HEK293 (cell line): ENCODE measurements at regions not wholly inside any gene's neighbourhood (a gene's known extent, or its start where the extent isn't known, plus 50 kb on each side); places are given as distances from the start of the nearest gene placed in this dataset.

Source experiments
- CTCF ChIA-PET: fragments of 350-600 bp; formaldehyde crosslinking; extraction: SDS; loops from one replicate; lab custom pipeline; 2021; ENCODE audit warnings: antibody characterized with exemption; lab: Yijun Ruan, JAX
- POLR2A ChIA-PET: fragments of 300-600 bp; formaldehyde crosslinking; extraction: SDS; loops from one replicate; lab custom pipeline; 2020; ENCODE audit warnings: antibody characterized with exemption, inconsistent platforms; lab: Yijun Ruan, JAX
- H3K27ac ChIP-seq: fragments of 200-500 bp; sonication (Bioruptor generic); 2 replicates; pipeline ENCODE4 v1.5.1; 2014; ENCODE audit warnings: low read depth, low read length, control low read depth, inconsistent platforms; ENCODE audit errors: extremely low read depth
- H3K36me3 ChIP-seq, 2 experiments: fragments of 200-500 bp in 1 of 2; sonication (Bioruptor generic) in 1 of 2; 1 replicate in 1 of 2; 2 replicates in 1 of 2; pipeline ENCODE4 v1.5.1; 2014 to 2017; ENCODE audit warnings: inconsistent platforms in 2 of 2, low read length in 2 of 2; ENCODE audit not compliant: control insufficient read depth in 2 of 2, insufficient read depth in 1 of 2
- H3K4me1 ChIP-seq: fragments of 200-500 bp; sonication (Bioruptor generic); 2 replicates; pipeline ENCODE4 v1.5.1; 2014; ENCODE audit warnings: mild to moderate bottlenecking, low read length, inconsistent platforms; ENCODE audit not compliant: control insufficient read depth, insufficient read depth
- H3K4me3 ChIP-seq: 2 replicates; pipeline ENCODE4 v1.5.1; 2011; ENCODE audit warnings: low read depth, mild to moderate bottlenecking, control low read depth, low read length, moderate library complexity
- H3K9me3 ChIP-seq: fragments of 200-500 bp; sonication (Bioruptor generic); 2 replicates; pipeline ENCODE4 v1.5.1; 2014; ENCODE audit warnings: low read depth, low read length, inconsistent platforms; ENCODE audit not compliant: control insufficient read depth, insufficient read depth
- HOXA7 ChIP-seq: sonication (generic); formaldehyde crosslinking; IDR thresholded peaks from 2 replicates; pipeline ENCODE4 v1.8.1; 2022; ENCODE audit warnings: missing genetic modification reagents, borderline replicate concordance
- PATZ1 ChIP-seq: fragments of 450-650 bp; formaldehyde crosslinking; IDR thresholded peaks from 2 replicates; pipeline ENCODE4 v1.5.1; 2016; ENCODE audit warnings: missing biosample characterization, missing genetic modification characterization
- PBX3 ChIP-seq: sonication (generic); formaldehyde crosslinking; IDR thresholded peaks from 2 replicates; pipeline ENCODE4 v1.8.1; 2022; ENCODE audit warnings: mild to moderate bottlenecking, moderate library complexity, missing genetic modification reagents
- SP2 ChIP-seq: fragments of 450-650 bp; formaldehyde crosslinking; IDR thresholded peaks from 2 replicates; pipeline ENCODE4 v1.5.1; 2016; ENCODE audit warnings: missing biosample characterization, missing genetic modification characterization
- TCF7L2 ChIP-seq: IDR thresholded peaks from 2 replicates; pipeline ENCODE4 v1.6.1; 2011; ENCODE audit warnings: low read depth, mild to moderate bottlenecking, inconsistent platforms, low read length, moderate library complexity, borderline replicate concordance
- ZBTB1 ChIP-seq: fragments of 450-650 bp; formaldehyde crosslinking; IDR thresholded peaks from 2 replicates; pipeline ENCODE4 v1.5.1; 2016; ENCODE audit warnings: missing biosample characterization, missing genetic modification characterization
- ZBTB48 ChIP-seq: fragments of 450-650 bp; formaldehyde crosslinking; IDR thresholded peaks from 2 replicates; pipeline ENCODE4 v1.5.1; 2016; ENCODE audit warnings: missing biosample characterization, missing genetic modification characterization
- ZFP3 ChIP-seq: fragments of 450-650 bp; formaldehyde crosslinking; IDR thresholded peaks from 2 replicates; pipeline ENCODE4 v1.5.1; 2016; ENCODE audit warnings: low read depth, missing biosample characterization, missing genetic modification characterization
- ZNF138 ChIP-seq: fragments of 450-650 bp; formaldehyde crosslinking; IDR thresholded peaks from 2 replicates; pipeline ENCODE4 v1.5.1; 2016; ENCODE audit warnings: missing biosample characterization, missing genetic modification characterization, borderline replicate concordance
- ZNF223 ChIP-seq: fragments of 450-650 bp; formaldehyde crosslinking; IDR thresholded peaks from 2 replicates; pipeline ENCODE4 v1.5.1; 2016; ENCODE audit warnings: missing biosample characterization, missing genetic modification characterization
- ZNF239 ChIP-seq: fragments of 450-650 bp; formaldehyde crosslinking; IDR thresholded peaks from 2 replicates; pipeline ENCODE4 v1.5.1; 2016; ENCODE audit warnings: missing biosample characterization, missing genetic modification characterization
- ZNF24 ChIP-seq: fragments of 450-650 bp; formaldehyde crosslinking; IDR thresholded peaks from 2 replicates; pipeline ENCODE4 v1.5.1; 2016; ENCODE audit warnings: missing biosample characterization, missing genetic modification characterization
- ZNF391 ChIP-seq: fragments of 450-650 bp; formaldehyde crosslinking; IDR thresholded peaks from 2 replicates; pipeline ENCODE4 v1.5.1; 2016; ENCODE audit warnings: low read depth, missing biosample characterization, missing genetic modification characterization, borderline replicate concordance
- ZNF416 ChIP-seq: fragments of 450-650 bp; formaldehyde crosslinking; IDR thresholded peaks from 2 replicates; pipeline ENCODE4 v1.5.1; 2016; ENCODE audit warnings: missing biosample characterization, missing genetic modification characterization
- ZNF423 ChIP-seq: fragments of 450-650 bp; formaldehyde crosslinking; IDR thresholded peaks from 2 replicates; pipeline ENCODE4 v1.5.1; 2016; ENCODE audit warnings: missing biosample characterization, missing genetic modification characterization
- ZNF510 ChIP-seq: fragments of 450-650 bp; formaldehyde crosslinking; IDR thresholded peaks from 2 replicates; pipeline ENCODE4 v1.5.1; 2018; ENCODE audit warnings: mild to moderate bottlenecking, missing genetic modification characterization, missing biosample characterization; ENCODE audit not compliant: insufficient replicate concordance
- ZNF544 ChIP-seq: fragments of 450-650 bp; formaldehyde crosslinking; IDR thresholded peaks from 2 replicates; pipeline ENCODE4 v1.5.0; 2017; ENCODE audit warnings: missing biosample characterization, missing genetic modification characterization
- ZNF555 ChIP-seq: fragments of 450-650 bp; formaldehyde crosslinking; conservative IDR thresholded peaks from 2 replicates; pipeline ENCODE4 v1.5.1; 2017; ENCODE audit warnings: missing biosample characterization, mild to moderate bottlenecking, missing genetic modification characterization, inconsistent platforms
- ZNF670 ChIP-seq: fragments of 450-650 bp; formaldehyde crosslinking; IDR thresholded peaks from 2 replicates; pipeline ENCODE4 v1.5.1; 2016; ENCODE audit warnings: missing biosample characterization, missing genetic modification characterization, low read depth
- ZXDB ChIP-seq: fragments of 450-650 bp; formaldehyde crosslinking; IDR thresholded peaks from 2 replicates; pipeline ENCODE4 v1.5.1; 2016; ENCODE audit warnings: missing biosample characterization, missing genetic modification characterization
- TF ChIP-seq, protein P1 (sequence below): fragments of 450-650 bp; formaldehyde crosslinking; optimal IDR thresholded peaks from 2 replicates; pipeline ENCODE3; 2016; ENCODE audit warnings: missing biosample characterization, mild to moderate bottlenecking, missing genetic modification characterization
- TF ChIP-seq, protein P2 (sequence below): fragments of 450-650 bp; formaldehyde crosslinking; IDR thresholded peaks from 2 replicates; pipeline ENCODE4 v1.5.1; 2016; ENCODE audit warnings: missing biosample characterization, missing genetic modification characterization
- TF ChIP-seq, protein P3 (sequence below): fragments of 450-650 bp; formaldehyde crosslinking; IDR thresholded peaks from 2 replicates; pipeline ENCODE4 v1.5.1; 2016; ENCODE audit warnings: missing biosample characterization, missing genetic modification characterization
- TF ChIP-seq, protein P4 (sequence below): fragments of 450-650 bp; formaldehyde crosslinking; IDR thresholded peaks from 2 replicates; pipeline ENCODE4 v1.5.1; 2016; ENCODE audit warnings: missing biosample characterization, missing genetic modification characterization, low read depth
- TF ChIP-seq, protein P5 (sequence below): fragments of 450-650 bp; IDR thresholded peaks from 2 replicates; pipeline ENCODE4 v1.5.1; 2018; ENCODE audit warnings: missing biosample characterization, missing genetic modification characterization

- TF ChIP-seq SP2 (tag by site-specific recombination), result no peak
- TF ChIP-seq ZNF138 (tag by site-specific recombination), result no peak
- TF ChIP-seq PBX3, result no peak
- no peak for TF ChIP-seq ZNF391 (tag by site-specific recombination)
- TF ChIP-seq ZBTB1 (tag by site-specific recombination), result no peak
- no peak for TF ChIP-seq PATZ1 (tag by site-specific recombination)
- TF ChIP-seq ZFP3 (tag by site-specific recombination), result no peak
- TF ChIP-seq ZNF416 (tag by site-specific recombination), result no peak
- no peak for TF ChIP-seq HOXA7
- TF ChIP-seq ZXDB (tag by site-specific recombination), result no peak
- TF ChIP-seq, protein P1, sequence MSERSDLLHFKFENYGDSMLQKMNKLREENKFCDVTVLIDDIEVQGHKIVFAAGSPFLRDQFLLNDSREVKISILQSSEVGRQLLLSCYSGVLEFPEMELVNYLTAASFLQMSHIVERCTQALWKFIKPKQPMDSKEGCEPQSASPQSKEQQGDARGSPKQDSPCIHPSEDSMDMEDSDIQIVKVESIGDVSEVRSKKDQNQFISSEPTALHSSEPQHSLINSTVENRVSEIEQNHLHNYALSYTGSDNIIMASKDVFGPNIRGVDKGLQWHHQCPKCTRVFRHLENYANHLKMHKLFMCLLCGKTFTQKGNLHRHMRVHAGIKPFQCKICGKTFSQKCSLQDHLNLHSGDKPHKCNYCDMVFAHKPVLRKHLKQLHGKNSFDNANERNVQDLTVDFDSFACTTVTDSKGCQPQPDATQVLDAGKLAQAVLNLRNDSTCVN (tag by site-specific recombination), result no peak
- TF ChIP-seq ZNF24 (tag by site-specific recombination), result no peak
- no peak for TF ChIP-seq ZNF223 (tag by site-specific recombination)
- TF ChIP-seq, protein P2, sequence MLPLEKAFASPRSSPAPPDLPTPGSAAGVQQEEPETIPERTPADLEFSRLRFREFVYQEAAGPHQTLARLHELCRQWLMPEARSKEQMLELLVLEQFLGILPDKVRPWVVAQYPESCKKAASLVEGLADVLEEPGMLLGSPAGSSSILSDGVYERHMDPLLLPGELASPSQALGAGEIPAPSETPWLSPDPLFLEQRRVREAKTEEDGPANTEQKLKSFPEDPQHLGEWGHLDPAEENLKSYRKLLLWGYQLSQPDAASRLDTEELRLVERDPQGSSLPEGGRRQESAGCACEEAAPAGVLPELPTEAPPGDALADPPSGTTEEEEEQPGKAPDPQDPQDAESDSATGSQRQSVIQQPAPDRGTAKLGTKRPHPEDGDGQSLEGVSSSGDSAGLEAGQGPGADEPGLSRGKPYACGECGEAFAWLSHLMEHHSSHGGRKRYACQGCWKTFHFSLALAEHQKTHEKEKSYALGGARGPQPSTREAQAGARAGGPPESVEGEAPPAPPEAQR (tag by site-specific recombination), result no peak
- TF ChIP-seq ZNF544 (tag by site-specific recombination), result no peak
- no peak for TF ChIP-seq ZNF670 (tag by site-specific recombination)
- no peak for TF ChIP-seq ZNF423
- TF ChIP-seq, protein P3, sequence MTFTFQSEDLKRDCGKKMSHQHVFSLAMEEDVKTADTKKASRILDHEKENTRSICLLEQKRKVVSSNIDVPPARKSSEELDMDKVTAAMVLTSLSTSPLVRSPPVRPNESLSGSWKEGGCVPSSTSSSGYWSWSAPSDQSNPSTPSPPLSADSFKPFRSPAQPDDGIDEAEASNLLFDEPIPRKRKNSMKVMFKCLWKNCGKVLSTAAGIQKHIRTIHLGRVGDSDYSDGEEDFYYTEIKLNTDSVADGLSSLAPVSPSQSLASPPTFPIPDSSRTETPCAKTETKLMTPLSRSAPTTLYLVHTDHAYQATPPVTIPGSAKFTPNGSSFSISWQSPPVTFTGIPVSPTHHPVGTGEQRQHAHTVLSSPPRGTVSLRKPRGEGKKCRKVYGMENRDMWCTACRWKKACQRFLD (tag by site-specific recombination), result no peak
- CTCF ChIA-PET, result interaction anchor here (0.7 kb wide), 1 partner anchor 101 kb away, joined by 3 read pairs; no protein-coding TSS in a partner anchor
Measured at GRCh38 chr2:153299217-153299616, 179.3 kb downstream of the RPRM start.

GRCh38 chr2:153294199-153294786 lies 184.3 kb downstream of the RPRM start:
- Histone ChIP-seq H3K4me3 (no peak overlapping the region), H3K27ac (no peak overlapping the region), H3K9me3 (no peaks in the 10 kb centered on the region), H3K36me3 (no peaks in the 10 kb centered on the region), H3K4me1 (no peaks in the 10 kb centered on the region)
- TF ChIP-seq ZNF510 (tag by site-specific recombination) (no peak), ZNF555 (tag by site-specific recombination) (no peak), TCF7L2 (no peak), ZNF239 (tag by site-specific recombination) (no peak), ZBTB48 (tag by site-specific recombination) (no peak)
- TF ChIP-seq, protein P4, sequence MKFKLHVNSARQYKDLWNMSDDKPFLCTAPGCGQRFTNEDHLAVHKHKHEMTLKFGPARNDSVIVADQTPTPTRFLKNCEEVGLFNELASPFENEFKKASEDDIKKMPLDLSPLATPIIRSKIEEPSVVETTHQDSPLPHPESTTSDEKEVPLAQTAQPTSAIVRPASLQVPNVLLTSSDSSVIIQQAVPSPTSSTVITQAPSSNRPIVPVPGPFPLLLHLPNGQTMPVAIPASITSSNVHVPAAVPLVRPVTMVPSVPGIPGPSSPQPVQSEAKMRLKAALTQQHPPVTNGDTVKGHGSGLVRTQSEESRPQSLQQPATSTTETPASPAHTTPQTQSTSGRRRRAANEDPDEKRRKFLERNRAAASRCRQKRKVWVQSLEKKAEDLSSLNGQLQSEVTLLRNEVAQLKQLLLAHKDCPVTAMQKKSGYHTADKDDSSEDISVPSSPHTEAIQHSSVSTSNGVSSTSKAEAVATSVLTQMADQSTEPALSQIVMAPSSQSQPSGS (tag by site-specific recombination), result no peak
- TF ChIP-seq, protein P5, sequence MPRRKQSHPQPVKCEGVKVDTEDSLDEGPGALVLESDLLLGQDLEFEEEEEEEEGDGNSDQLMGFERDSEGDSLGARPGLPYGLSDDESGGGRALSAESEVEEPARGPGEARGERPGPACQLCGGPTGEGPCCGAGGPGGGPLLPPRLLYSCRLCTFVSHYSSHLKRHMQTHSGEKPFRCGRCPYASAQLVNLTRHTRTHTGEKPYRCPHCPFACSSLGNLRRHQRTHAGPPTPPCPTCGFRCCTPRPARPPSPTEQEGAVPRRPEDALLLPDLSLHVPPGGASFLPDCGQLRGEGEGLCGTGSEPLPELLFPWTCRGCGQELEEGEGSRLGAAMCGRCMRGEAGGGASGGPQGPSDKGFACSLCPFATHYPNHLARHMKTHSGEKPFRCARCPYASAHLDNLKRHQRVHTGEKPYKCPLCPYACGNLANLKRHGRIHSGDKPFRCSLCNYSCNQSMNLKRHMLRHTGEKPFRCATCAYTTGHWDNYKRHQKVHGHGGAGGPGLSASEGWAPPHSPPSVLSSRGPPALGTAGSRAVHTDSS, result no peak
- CTCF ChIA-PET, result no interaction called here
- POLR2A ChIA-PET, result no interaction called here

More at GRCh38 chr2:153299217-153299616, 179.3 kb downstream of the RPRM start:
- POLR2A ChIA-PET, result no interaction called here
- H3K4me3 ChIP-seq, result no peak overlapping the region
- no peaks in the 10 kb centered on the region for H3K9me3 ChIP-seq
- H3K36me3 ChIP-seq, result no peaks in the 10 kb centered on the region
- H3K27ac ChIP-seq, result no peak overlapping the region
- H3K4me1 ChIP-seq, result no peaks in the 10 kb centered on the region
